HG03159 (cell line): ENCODE measurements at regions not wholly inside any gene's neighbourhood (a gene's known extent, or its start where the extent isn't known, plus 50 kb on each side); places are given as distances from the start of the nearest gene placed in this dataset.

ENCODE experiments used
- ATAC-seq: cut with Tn5 transposase; IDR thresholded peaks from one replicate; pipeline ENCODE4 v1.9.1; 2021; ENCODE audit warnings: mild to moderate bottlenecking, moderate library complexity; ENCODE audit not compliant: unreplicated experiment

DNA sequence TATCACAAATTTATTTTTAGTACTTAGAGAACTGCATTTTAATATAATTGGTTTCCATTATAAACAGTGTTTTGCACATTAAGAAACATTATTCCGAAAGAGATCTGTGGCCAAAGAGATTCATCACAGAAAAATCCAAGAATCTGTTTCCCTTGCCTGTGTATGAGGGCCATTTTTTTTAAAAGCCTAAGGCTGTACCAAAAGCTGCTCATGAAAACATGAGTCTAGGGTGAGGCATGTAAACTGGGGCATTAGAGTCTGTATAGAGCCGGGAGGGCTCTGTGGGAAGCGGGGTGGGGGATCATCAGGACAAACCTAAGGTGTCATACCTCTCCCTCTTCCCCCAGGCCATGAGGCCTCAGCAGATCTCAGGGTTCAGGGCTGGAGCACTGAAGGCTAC is 223.8 kb downstream of the FBXO15 start:
- no peak for ATAC-seq

DNA sequence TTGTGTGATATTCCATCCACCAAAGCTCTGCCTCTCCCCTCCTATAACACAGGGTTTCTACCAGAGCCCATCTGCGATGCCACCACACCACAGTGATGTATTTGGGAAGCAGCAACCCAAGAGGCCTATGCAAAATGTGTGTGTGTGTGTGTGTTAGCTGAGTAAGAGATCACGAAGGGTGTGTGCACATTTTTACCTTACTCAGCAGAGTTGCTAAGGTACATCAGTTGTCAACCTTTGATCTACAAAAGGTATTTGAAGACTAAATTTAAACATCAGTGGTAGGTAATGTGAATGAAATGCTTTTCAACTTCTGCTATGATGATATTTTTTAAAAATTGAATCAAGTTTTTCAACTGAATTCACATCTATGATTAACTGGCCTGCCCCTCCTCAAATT is 227.6 kb downstream of the FBXO15 start:
- ATAC-seq, result no peak

DNA sequence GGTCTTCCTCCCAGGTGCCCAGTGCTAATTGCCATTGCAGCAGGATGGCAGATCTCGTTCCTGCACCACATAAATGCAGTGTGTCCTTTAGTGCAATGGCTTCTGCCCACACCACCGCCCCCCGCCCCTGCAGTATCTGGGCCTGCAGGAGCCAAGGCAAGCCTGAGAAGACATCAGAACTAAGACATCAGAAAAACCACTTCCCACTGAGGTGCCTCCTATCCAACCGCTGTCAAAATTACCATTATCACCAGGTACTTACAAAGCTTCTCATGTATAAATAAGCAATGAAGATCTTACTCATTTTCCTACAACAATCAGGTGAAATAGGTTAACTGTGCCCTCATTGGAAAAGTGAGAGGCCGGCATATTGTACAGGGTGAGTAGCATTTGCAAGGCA is 228.8 kb downstream of the FBXO15 start:
- no peak for ATAC-seq

DNA sequence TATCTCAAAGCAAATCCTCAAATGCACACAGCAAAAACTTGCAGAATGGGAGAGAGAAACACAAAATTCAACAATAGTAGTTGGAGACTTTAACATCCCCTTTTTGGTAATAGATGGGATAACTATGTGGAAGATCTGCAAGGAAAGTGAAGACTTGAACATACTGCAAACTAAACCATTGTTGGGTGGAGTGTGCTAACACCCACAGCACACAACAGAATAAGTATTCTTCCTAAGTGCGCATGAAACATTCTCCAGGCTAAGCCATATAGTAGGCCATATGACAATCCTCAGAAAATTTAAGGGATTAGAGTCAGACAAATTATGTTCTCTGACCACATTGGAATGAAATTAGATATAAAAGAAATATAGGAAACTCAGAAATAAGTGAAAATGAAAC is 230.6 kb downstream of the FBXO15 start:
- ATAC-seq, result no peak

DNA sequence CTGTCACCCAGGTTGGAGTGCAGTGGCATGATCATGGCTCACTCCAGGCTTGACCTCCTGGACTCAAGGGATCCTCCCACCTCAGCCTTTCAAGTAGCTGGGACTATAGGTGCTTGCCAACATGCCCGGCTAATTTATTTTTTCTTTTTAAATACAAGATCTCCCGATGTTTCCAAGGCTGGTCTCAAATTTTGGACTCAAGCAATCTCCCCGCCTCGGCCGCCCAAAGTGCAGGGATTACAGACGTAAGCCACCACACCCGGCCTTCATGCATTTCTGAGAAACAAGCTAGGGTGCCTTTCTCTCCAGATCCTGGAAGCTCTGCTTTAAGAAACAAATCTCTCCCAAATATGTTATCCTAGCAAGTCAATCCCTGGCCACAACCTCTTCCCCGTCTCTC is 234.1 kb downstream of the FBXO15 start:
- ATAC-seq, result no peak

DNA sequence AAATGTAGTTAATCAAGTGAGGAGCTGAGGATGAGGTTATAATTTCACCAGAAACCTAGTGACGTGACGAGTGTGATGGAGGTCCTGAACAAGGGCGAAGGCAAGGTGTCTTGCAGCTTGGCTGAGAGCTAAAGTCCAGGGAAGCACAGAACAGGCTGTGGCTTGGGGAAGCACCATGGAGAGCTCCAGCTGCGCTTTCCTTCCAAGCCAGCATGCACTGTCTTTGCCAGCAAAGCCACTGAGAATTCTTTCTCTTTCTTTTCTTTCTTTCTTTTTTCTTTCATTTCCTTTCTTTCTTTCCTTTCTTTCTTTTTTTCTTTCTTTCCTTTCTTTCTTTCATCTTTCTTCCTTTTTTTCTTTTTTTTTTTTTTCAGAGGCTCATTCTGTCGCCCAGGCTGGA is 239.3 kb downstream of the FBXO15 start:
- ATAC-seq, result no peak

DNA sequence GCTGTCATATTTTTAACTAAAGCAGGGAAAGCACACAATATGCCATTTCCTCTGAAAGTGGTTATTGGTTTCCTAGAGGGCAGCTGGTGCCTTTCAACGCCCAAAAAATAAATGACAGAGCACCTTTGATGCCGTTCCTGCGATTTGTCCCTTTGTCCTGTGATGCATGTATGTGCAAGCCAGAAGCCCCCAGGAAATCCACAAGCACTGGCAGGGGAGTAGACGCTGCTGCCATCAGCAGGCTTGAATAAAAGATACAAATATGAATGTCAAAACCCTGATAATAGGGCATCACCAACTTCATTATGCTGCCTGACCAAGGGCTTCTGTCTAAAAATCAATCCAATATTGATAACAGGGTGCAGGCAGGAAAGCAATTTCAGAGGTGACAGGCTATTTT is 246.1 kb downstream of the FBXO15 start:
- ATAC-seq, result no peak

DNA sequence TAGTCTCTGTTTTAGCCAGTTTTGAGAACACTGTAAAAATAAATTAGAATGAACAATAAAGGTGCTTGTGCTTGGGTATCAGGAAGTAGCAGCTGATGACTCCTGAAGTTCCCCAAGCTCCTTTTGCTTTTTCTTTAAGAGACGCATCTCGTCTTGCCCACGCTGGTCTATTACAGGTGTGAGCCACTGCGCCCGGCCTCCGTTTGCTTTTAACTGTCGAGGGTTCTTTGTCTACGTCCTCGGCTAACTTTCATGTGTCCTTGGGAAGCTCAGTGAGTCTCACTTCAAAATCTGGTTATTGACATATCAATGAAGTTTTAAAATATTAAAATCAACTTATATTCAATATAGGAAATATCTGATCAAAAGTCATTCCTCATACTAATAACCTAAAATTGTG is 246.5 kb downstream of the FBXO15 start:
- no peak for ATAC-seq

DNA sequence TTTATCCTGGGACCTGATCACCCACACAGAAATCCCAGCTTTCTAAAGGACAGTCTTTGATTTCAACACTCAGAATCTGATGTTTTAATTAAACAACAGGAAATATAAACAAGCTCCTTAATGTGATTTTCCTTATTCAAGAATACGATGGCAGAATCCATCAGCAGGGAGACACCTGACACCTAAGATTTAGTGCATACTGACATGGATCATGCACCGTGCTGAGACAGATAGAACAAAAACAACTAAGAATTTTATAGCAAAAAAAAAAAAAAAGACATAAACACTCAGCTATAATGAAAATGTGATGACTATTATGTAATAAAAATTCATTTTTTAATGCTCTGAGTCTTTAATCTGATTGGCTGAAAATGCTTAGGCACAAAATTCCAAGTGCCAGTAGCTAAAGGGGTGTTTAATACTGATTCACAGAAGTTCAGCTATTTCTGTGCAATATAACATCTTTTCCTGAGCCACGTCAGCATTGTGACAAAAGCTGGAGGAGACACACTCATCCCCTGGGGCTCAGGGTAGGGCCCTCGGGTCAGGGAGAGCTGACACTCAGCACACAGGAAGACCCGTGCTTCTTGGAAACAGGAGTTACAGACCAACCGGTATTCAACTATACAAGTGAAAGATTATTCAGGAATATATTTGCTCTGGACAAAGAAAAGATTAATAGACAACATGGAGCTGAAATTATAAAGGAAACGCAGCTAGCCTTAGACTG is 247.4 kb downstream of the FBXO15 start:
- no peak for ATAC-seq

DNA sequence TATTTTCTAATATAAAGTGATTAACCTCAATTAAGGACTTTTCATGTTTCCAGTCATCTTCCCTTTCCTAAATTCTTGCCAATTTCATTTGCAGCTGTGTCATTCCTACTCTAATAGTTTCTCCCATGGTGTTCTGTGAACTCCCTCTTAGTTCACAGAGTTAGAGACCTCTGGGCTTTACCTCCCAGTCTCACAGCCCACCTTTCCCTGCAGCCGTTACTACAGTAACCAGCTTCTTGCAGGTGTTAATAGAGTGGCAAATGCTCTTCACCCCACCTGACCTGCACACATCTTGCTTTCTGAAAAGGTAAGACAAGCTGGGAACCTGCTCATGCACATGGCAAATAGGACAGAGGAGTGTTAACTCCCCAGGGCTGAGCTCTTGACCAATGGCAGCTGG is 250.1 kb downstream of the FBXO15 start:
- ATAC-seq, result no peak

DNA sequence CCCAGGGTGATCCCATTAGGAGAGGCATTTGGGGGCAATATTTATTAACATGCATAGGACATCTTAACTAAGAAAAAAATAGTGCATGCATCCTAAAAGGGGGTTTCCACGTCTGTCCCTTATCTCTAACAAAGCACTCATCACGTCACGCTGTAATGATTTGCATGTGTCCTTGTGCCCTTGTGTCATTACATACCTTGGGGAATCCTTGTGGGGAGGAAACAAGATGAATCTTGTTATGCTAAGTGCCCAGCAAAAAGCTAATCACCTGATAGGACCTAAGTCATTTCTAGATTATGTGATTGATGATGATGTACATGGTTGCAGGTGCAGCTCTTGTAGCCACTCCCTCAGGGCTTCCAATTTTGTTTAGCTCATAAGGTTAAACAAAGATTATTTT is 250.9 kb downstream of the FBXO15 start:
- ATAC-seq, result peak; percentile 64

DNA sequence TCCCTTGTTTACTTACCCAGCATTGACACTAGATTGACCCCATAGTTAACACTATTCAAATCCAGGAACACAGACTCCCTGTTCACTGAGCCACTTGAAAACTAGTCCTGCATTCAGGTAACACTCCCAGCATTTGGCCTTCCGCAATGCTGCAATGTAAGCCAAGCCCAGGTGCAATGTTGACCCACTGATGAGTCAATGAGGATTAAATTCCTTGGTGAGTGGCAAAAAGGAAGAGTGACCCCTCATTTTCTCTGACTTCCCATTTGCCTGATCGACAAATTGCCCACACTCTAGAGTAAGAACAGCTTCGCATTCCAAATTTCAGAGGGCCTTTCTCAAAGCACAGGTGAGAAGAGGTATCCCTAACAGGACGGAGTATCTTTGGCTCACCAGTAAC is 251.9 kb downstream of the FBXO15 start:
- ATAC-seq, result no peak

DNA sequence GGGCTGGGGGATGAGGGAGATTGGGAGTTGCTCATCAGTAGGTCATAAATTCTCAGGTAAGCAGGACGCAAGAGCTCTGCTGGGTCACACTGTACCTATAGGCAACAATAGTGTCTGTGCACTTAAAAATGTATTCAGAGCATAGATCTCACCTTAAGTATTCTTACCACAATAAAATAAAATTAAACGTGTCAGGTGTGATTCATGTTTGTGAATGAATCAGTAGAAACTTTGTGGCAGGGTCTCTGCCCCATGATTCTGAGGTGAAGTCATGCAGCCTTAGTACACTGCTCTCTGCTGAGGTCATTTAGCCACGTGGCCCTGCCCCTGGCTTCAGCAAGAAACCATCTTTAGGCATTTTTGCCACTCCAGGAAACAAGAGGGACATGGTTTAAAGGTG is 253.8 kb downstream of the FBXO15 start:
- no peak for ATAC-seq

DNA sequence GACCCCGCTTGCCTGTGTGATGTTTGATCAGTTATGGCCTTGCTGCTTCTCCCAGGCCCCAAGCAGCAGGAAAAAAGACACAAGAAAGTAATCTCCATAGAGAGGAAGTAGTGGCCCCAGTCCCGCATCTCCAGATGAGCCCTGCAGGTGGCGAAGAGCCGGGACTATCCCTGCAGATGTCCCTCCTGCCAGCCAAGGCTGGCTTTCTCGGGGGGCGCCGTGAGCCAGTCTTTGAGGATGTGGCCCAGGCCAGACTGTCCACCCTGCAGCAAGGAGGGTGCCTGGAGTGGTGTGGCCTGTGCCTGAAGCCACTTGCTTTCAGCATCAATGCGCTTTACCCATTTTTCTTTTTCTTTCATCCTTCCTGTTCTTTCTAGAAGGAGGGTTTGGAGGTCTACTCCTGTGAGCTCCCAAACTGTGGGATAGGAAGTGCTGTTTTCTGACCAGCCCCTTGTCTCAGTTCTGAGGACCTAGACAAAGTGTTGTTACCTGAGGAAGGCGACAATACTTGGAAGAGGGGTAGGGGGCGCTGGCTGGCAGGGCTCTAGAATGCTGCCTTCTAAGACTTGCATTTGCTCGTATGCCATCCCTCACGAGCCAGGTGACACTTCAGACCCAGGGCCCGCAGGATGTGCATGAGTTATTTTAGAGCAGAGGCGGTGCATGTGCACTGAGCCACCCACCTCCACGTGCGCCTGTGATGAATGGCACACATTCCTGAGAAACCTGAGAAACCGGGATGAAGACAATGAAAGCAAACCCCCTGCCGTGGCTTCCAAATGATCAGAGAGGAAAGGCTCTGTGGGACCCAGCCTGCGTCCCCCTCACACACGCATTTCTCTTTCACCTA is 255.8 kb downstream of the FBXO15 start:
- no peak for ATAC-seq

DNA sequence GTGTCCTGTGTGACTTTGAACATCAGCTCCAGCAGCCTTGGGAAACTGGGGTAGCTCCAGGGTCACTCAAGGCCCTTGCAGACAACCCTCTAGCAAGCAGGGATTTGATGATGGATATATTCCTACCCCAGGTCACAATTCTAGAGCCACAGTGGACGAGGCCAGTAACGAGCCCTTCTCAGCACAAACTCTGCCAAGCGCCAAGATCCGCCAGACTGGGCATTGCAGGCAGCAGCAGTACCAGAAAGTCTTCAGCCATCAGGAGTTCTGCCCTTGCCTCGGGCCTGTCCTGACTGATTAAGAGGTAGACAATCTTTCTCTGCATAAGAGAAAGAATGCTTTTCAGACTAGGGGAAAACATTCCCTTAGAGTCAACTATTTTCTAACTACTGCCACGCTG is 259.1 kb downstream of the FBXO15 start:
- no peak for ATAC-seq

DNA sequence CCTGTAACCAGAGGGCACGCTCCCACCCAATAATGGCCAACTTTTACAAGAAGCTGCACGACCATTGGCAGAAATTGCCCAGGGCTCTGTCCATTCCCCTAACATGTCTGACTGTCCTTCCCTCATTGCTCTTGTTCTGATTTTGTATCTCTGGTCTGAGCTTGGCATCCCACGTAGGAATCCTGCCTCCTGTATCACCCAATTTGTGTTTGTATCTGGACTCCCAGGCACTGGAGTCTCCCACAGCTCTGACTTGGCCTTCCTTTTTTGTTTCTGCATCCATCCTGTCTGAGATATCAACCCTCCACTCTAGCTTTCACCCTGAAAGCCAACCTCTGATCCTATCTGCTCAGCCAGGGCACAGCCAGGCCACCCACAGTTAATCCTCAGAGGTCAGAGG is 259.8 kb downstream of the FBXO15 start:
- no peak for ATAC-seq

DNA sequence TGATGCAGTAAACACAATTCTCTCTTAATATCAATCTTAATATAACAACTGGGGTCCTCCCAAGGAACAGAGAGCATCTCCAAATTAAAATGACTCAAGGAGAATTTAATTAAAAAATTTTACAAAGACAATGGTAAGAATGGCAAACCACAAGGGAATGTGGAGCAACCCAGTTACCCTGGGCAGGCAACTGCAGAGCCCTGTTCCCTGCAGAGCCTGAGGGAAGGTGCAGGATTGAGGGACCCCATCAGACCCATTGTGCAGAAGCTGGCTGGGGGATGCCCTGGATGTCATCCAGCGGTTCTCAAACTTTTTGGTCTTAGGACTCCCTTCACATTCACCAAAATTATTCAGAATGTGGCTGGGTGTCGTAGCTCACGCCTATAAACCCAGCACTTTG is 262.8 kb downstream of the FBXO15 start:
- no peak for ATAC-seq

DNA sequence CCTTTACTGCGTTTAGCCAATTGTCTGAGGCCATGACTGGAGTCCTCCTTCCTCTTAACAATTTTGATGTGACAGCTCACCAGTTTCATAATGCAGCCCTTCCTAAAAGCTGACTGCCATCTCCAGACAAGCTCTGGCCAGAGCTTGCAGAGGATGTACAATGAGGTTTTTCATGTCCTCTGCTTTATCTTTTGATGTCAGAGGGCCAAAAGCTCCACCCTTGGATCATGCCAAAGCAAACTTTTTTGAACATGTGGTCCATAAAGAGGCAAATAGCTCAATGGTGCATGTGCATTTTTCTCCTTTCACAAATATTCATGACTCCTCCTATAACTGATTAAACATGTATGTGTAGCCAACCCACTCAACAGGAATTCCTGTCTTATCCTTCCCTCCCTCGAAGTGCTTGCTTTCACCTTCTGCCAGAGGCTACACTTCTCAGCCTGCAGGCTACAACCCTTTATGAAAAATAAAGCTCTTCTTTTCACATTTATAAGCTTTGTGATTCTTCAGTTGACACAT is 266.2 kb downstream of the FBXO15 start:
- no peak for ATAC-seq

DNA sequence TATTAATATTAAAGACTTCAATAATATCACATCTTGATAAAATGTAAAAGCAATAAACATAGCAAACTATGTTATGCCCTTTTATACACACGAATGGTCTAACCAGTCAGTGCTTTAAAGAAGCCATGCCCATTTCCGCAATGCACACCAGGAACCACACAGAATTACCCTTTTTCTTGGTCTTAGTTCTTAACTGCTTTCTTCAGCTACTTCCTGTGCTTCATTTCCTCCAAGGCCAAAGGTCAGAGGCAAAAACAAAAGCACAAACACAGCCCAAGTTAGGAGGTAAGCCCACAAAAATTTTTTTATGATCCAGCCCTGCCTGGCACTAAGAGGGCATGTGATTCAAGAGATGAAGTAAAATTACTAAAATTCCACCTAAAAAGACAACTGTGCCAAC is 267.2 kb downstream of the FBXO15 start:
- ATAC-seq, result no peak

DNA sequence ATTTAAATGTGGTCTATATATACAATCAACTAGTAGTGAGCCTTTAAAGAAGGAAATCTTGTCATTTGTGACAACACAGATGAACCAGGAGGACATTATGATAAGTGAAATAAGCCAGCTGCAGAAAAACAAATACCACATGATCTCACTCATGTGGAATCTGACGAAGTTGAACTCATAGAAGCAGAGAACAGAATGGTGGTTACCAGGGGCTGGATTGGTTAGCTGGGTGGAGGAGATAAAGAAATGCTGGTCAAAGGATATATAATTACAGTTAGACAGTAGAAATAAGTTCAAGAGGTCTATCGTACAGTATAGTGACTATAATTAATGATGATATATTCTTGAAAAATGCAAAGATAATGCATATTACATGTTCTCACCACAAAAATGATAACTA is 267.9 kb downstream of the FBXO15 start:
- no peak for ATAC-seq

DNA sequence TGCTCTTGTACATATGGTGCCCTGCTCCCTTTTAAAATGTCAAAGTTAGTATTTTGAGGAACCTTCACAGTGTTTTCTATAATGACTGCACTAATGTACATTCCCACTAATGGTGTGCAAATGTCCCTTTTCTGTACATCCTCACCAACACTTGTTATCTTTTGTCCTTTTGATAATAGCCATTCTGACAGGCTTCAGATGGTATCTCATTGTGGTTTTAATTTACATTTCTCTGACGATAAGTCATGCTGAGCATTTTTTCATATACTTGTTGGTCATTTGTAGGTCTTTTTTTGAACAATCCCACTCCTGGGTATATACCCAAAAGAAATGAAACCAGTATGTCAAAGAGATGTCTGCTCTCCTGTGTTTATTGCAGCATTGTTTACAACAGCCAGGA is 268.3 kb downstream of the FBXO15 start:
- ATAC-seq, result no peak

DNA sequence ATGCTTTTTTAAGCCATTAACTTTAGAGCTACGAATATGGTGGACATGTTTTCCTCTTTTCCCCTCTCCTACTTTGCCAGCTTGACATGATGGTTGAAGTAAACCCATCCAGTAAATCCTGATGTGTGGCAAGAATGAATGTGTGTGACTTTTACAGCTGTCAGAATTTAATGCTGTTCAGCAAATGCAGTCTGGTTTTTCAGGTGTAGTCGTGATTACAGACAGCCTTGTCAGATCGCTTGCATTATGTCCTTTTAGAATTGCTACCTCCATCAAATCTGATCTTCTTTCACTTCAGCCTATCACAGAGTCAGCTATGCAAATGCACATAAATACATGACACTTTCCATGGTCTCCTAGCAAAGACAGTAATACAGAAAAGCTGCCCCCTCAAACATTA is 278.5 kb downstream of the FBXO15 start:
- ATAC-seq, result no peak
